HG03103 (cell line): ENCODE measurements at regions not wholly inside any gene's neighbourhood (a gene's known extent, or its start where the extent isn't known, plus 50 kb on each side); places are given as distances from the start of the nearest gene placed in this dataset.

ENCODE experiments used
- ATAC-seq: cut with Tn5 transposase; IDR thresholded peaks from one replicate; pipeline ENCODE4 v1.9.1; 2021; ENCODE audit warnings: low read depth; ENCODE audit not compliant: unreplicated experiment

DNA sequence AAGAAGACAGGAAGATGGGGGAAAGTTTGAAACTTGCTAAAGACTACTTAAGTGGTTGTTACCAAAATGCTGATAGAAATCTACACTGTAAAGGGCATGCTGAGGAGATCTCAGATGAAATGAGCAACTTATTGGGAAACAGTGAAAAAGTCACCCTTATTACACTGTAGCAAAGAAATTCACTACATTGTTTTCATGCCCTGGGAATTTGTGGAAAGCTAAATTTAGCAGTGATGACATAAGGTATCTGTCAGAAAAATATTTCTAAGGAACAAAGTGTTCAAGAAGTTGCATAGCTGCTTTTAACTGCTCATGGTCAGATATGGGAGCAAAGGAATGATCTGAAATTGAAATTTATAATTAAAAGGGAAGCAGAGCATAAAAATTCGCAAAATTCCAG is 702.4 kb upstream of the LRRC4C start:
- ATAC-seq: no peak

DNA sequence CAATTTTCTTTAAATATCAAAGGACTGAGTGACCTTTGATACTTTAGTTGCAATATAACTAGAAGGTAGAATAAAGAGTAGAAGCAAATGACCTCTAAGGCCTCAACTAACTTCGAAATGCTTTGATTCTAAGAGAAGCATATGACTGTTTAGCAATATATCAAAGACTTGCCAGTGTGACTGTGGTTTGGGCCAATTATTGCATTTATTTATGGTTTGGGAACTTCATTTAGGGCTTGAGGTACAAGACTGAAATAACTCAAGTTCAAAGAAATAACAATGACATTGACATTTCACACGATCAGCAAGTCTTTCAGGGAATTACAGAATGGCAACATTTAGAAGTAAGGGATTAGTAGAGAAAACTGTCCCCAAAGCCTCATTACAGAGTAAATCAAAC is 709.7 kb upstream of the LRRC4C start:
- no peak for ATAC-seq

- no peak for ATAC-seq
These were observed 711.1 kb upstream of the LRRC4C start for GRCh38 chr11:42170601-42171000.

- no peak for ATAC-seq
These were observed 711.6 kb upstream of the LRRC4C start for GRCh38 chr11:42171046-42171445.

DNA sequence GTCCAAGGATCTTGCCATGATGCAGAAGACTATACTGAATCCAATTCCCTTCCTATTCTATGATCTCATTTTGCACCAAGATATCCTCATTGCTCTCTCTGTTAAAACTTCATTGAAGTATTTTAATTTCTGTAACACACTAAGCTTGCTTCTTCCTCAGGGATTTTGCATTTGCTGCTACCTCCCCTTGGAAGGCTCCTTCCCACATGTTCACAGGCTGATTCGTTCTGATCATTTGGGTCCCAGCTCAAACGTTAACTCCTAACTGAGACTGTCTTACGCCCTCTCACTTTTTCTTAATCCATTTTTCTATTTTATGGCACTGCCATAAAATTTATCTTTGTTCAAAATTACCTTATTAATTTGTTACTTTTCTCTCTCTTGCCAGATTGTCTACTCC is 713.0 kb upstream of the LRRC4C start:
- ATAC-seq: no peak

GRCh38 chr11:42175203-42175602 is 715.8 kb upstream of the LRRC4C start:
- ATAC-seq: no peak

DNA sequence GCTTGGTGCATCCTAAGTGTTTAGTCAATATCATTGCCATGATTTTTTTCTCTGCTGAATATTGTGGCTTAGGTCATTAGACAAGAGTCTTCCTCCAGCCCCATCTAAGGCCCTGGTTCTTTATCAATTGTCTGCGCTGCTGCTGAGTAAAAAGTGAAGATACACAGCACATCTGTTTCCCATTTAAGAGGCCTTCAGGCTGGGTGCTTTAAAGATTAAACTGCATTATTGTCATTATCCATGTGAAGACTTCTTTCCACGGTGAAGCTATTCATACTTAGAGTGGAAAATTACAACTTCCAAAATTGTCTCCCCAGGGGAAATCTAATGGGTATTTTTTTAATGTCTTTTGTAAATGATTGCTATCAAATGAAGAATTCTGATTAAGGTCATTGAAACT is 719.8 kb upstream of the LRRC4C start:
- ATAC-seq: no peak

DNA sequence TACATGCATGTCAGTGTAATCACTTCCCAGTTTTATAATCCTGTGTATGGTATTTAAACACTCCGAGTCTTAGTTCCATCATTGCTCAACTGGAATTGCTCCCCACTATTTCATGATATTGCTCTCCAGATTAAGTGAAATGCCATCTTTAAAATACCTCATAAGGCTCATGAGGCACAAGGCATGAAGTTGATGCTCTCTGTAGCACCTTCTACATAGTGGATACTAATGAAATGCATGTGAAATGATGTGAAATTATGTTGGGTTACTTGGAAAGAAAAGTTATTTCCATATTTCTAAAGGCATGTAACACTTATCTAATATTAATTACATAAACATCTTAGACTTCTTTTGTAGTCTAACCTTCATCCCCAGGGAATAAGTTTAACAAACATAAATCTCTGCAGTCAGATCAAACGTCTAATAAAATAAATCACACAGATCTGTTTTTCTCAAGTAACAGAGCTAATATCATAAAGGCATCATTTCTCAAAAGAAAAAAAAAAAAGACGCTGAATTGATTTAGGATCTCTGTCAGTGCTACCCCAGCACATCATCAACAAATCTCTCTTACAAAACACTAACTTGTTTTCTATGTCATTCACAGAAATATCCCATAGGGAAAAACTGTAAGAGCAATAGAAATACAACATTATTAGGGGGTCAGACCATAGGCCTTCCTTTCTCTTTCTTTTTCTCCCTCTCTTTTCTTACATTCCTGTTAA is 736.0 kb upstream of the LRRC4C start:
- no peak for ATAC-seq

DNA sequence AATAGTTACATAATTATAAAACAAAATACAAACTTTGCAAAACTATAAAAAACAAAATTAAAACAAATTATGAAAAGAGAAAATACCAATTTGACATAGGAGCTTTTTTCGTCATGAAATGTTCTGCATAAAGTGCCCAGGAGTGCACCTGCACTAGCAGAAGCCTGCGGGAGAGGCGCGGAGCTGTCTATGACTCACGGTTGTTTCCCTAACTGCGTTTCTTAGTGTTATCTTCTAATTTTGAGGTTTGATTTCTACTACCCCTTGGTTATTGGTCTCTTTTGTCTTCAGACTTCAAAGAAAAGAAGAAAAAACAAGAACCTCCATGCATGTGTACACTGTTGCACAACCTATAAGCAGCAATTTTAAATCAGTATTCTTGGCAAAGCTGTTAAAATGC is 740.9 kb upstream of the LRRC4C start:
- no peak for ATAC-seq

DNA sequence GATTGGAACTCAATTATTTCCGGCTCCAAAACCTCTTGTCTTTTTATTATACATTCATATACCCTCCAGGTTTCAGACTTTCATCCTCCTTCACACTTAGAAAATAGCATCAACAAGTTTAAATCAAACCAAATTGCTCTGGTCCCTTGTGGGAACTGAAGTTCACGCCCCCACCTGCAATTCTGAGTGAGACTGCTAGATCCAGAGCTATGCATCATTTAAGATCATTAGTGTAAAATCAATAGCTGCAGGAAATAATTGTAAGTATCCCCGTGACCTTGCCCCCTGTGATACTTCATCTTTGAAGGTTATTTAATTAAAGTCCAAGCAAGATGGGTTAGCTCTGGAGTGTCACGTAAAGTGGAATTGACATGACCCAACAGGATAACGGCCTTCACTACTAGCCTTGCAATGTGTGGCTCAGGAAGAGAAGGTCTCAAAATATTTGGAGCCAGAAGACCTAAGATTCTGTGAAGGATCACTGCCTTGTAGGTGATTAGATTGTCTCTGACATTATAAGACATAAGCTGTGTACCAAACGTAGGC is 742.2 kb upstream of the LRRC4C start:
- no peak for ATAC-seq

- ATAC-seq: no peak
These were observed 746.1 kb upstream of the LRRC4C start for GRCh38 chr11:42205518-42205917.

DNA sequence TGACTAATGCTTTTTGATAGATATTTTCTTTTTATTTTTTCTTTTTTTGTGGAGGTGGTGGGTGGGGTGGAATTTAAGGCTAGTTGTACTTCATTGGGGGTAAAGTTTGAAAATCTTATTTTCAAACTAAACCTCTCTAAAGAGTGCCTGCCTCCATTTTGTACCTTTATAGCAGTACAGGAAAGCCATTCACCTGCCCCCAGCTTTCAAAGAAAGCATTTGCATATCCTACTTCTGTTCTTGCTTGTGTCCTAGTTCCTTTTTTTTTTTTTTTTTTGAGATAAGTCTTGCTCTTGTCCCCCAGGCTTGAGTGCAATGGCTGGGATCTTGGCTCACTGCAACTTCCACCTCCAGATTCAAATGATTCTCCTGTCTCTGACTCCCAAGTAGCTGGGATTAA is 766.2 kb upstream of the LRRC4C start:
- no peak for ATAC-seq

DNA sequence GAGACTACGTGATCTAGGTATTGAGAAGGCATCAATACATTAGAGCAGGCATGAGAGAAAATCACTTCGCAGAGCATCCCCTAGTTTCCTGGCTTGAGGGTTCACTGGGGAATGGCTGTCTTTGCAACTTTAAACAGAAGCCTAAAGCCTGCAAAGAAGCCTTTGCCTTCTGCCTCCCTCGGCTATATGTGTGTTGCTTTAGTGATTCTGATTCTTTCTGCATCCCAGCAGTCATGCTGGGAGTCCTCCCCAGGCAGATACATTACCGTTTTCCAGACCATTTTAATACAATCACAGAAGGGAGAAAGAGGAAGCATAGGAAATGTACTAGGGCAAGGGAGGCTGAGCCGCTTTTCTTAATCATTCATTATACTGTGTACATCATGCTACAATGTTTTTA is 773.2 kb upstream of the LRRC4C start:
- no peak for ATAC-seq

- no peak for ATAC-seq
These were observed 775.0 kb upstream of the LRRC4C start for GRCh38 chr11:42234451-42234951.

- no peak for ATAC-seq
These were observed 778.3 kb upstream of the LRRC4C start for GRCh38 chr11:42237701-42238235.

GRCh38 chr11:42239188-42239587 is 779.7 kb upstream of the LRRC4C start:
- no peak for ATAC-seq

- ATAC-seq: no peak
These were observed 783.9 kb upstream of the LRRC4C start for GRCh38 chr11:42243385-42243784.

- no peak for ATAC-seq
These were observed 784.9 kb upstream of the LRRC4C start for GRCh38 chr11:42244376-42244775.

DNA sequence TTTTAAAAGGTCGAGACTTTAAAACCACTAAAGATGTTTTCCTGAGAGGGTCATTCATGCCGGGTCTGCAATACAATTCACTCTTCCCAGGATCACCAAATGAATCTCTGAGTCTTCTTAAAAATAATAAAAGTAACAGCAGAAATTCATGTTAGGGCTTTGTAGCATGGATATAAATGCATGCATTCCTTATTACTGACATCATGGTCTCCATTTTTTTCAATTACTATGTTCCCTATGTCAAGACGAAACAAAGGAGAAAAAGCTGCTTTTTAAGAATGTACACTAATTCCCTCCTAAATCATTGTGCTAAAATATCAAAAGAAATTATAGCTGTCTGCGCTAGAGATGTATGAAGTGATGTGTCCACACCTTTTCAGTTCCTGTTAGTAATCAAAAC is 789.9 kb upstream of the LRRC4C start:
- ATAC-seq: no peak

DNA sequence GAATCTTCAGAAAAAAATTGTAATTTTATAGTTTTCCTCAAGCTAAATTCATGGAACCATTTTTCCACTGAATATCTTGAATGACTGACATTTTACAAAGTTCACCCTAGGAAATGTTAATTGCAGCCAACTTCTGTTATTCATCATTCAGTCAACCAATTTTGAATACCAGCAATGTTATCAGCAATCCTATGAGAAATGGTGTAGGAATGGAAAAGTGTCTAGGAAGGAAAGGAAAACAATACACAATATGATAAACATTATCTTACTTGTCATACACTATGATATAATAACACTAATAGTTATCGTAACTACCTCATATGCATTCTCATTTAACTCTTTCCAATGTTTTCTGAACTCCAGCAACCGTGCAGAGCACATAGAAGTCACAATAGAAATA is 790.5 kb upstream of the LRRC4C start:
- no peak for ATAC-seq

DNA sequence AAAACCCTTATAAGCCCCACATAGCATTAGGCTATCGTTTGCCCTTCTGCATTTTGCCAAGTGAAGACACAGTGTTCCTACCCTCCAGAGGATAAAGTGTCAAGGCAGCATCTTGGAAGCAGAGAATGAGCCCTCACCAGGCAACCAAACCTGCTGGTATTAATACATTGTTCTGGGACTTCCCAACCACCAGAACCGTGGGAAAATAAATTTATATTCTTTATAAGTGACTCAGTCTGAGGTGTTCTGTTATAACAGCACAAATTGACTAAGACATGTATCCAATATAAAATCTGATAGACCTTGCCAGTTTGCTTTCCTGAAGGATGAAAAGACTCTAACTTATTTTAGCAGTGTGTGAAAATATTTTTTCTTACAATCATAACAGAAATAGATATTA is 792.5 kb upstream of the LRRC4C start:
- ATAC-seq: no peak

- ATAC-seq: no peak
These were observed 793.7 kb upstream of the LRRC4C start for GRCh38 chr11:42253156-42253555.
